ENCODE measurements at regions not wholly inside any gene's neighbourhood (a gene's known extent, or its start where the extent isn't known, plus 50 kb on each side); places are given as distances from the start of the nearest gene placed in this dataset.

DNA sequence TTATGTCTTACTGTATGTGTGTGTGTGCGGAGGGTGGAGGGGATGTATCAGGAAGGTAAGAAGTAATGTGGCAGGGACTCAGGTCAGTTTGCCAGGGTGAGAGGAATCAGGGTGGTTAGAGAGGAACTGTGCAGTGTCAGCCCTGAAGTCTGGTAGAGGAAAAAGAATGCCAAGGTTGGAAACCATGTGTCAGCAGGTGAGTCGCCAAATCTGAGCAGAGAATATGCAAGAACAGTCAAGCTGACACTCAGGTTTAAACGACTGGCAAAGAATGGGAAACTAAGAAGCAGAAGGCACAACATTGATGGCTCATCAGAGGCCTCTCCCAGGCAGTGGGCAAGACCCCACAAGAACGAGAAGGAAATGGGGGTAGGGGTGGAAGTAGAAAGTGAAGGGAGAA lies 107.5 kb upstream of the TBX18 start:
- TF ChIP-seq SP1 (IDR thresholded peaks at IDR 0.05): no peak
- no peak for TF ChIP-seq FOXM1 (IDR thresholded peaks at IDR 0.05; ENCODE audit: borderline replicate concordance)
- no peak for TF ChIP-seq TARDBP (IDR thresholded peaks at IDR 0.05)

All from HEK293T (cell line).